GM23338 (cell line): ENCODE measurements at regions not wholly inside any gene's neighbourhood (a gene's known extent, or its start where the extent isn't known, plus 50 kb on each side); places are given as distances from the start of the nearest gene placed in this dataset.

Experiments
- CTCF ChIP-seq, 2 experiments: fragments of 200-600 bp in 1 of 2; sonication (generic) in 1 of 2; conservative IDR thresholded peaks; 2 replicates each; pipeline versions ENCODE4 v1.5.1 to v1.6.1; 2016 to 2017; ENCODE audit warnings: antibody characterized with exemption in 2 of 2, low read depth in 2 of 2, mild to moderate bottlenecking in 2 of 2, moderate library complexity in 1 of 2
- EZH2 ChIP-seq: fragments of 200-600 bp; sonication (generic); IDR thresholded peaks from one replicate; pipeline ENCODE4 v1.8.0; 2017; ENCODE audit warnings: antibody characterized with exemption, mild to moderate bottlenecking, low read depth; ENCODE audit not compliant: unreplicated experiment
- EZH2phosphoT487 ChIP-seq: fragments of 200-600 bp; sonication (generic); IDR thresholded peaks from one replicate; pipeline ENCODE4 v1.8.1; 2018; ENCODE audit warnings: antibody characterized with exemption; ENCODE audit not compliant: unreplicated experiment
- REST ChIP-seq: IDR thresholded peaks from one replicate; pipeline ENCODE4 v1.6.1; 2018; ENCODE audit warnings: antibody characterized with exemption; ENCODE audit not compliant: unreplicated experiment
- ZNF331 ChIP-seq: fragments of 250-450 bp; sonication (Bioruptor Pico); IDR thresholded peaks from 2 replicates; pipeline ENCODE4 v1.5.0; 2020; ENCODE audit warnings: low read depth, mild to moderate bottlenecking, moderate library complexity

- no peak for TF ChIP-seq CTCF (conservative IDR thresholded peaks at IDR 0.05; ENCODE audit: low read depth in 2 of 2)
- no peak for TF ChIP-seq EZH2phosphoT487
- TF ChIP-seq EZH2, result no peak
- no peak for TF ChIP-seq REST
- TF ChIP-seq ZNF331 (CRISPR knock-in tag), result no peak
Observed at GRCh38 chr14:25953532-25954139, 644.2 kb downstream of the NOVA1 start.
